ENCODE measurements at regions not wholly inside any gene's neighbourhood (a gene's known extent, or its start where the extent isn't known, plus 50 kb on each side); places are given as distances from the start of the nearest gene placed in this dataset.

DNA sequence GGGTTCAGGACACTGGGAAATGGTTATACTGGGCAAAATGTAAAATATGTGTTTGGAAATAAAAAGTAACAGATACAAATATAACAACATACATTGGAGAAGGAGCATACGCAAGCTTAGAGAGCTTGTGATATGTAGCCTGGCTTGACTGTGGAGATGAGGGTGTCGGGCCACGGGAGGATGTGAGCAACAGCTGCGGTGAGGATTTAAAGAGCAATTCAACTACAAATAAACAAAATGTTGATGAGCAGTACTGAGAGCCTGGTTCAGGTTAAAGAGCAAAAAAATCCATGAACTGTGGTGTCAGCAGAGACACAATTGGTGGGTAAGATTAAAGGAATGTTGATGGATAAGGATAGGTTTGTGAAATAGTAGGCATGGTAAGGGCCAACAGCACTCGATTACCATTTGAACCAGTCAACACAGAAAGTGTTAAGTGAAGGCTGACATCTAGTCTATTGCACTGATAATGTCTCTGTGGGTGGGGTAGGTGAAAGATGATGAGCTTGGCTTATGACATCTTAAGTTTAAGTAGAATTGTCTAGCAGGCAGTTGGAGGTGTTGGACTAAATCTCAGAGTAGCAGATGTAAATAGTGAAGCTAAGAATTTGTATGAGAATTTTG lies 723.2 kb downstream of the EPM2A start:
- 72 to 75% methylated on average over 5 of the region's 5 CpGs for WGBS, 2 donors
- intact Hi-C loops (cut with DNase I), result no loop called here
- FAIRE-seq, result no peak
- no peak for DNase-seq
- H3K4me3 ChIP-seq, result no peak overlapping the region
- no peaks in the 10 kb centered on the region for H3K36me3 ChIP-seq
- H3K27ac ChIP-seq, result no peak overlapping the region
- no peaks in the 10 kb centered on the region for H3K9me3 ChIP-seq
- no peaks in the 10 kb centered on the region for H3K27me3 ChIP-seq
- TF ChIP-seq, protein P1, sequence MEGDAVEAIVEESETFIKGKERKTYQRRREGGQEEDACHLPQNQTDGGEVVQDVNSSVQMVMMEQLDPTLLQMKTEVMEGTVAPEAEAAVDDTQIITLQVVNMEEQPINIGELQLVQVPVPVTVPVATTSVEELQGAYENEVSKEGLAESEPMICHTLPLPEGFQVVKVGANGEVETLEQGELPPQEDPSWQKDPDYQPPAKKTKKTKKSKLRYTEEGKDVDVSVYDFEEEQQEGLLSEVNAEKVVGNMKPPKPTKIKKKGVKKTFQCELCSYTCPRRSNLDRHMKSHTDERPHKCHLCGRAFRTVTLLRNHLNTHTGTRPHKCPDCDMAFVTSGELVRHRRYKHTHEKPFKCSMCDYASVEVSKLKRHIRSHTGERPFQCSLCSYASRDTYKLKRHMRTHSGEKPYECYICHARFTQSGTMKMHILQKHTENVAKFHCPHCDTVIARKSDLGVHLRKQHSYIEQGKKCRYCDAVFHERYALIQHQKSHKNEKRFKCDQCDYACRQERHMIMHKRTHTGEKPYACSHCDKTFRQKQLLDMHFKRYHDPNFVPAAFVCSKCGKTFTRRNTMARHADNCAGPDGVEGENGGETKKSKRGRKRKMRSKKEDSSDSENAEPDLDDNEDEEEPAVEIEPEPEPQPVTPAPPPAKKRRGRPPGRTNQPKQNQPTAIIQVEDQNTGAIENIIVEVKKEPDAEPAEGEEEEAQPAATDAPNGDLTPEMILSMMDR (IDR thresholded peaks at IDR 0.05), result no peak
- ATAC-seq, result no peak
- peaks cover 3 to 7% (median 5%) of the 10 kb centered on the region in 3 donors for H3K4me1 ChIP-seq

DNA sequence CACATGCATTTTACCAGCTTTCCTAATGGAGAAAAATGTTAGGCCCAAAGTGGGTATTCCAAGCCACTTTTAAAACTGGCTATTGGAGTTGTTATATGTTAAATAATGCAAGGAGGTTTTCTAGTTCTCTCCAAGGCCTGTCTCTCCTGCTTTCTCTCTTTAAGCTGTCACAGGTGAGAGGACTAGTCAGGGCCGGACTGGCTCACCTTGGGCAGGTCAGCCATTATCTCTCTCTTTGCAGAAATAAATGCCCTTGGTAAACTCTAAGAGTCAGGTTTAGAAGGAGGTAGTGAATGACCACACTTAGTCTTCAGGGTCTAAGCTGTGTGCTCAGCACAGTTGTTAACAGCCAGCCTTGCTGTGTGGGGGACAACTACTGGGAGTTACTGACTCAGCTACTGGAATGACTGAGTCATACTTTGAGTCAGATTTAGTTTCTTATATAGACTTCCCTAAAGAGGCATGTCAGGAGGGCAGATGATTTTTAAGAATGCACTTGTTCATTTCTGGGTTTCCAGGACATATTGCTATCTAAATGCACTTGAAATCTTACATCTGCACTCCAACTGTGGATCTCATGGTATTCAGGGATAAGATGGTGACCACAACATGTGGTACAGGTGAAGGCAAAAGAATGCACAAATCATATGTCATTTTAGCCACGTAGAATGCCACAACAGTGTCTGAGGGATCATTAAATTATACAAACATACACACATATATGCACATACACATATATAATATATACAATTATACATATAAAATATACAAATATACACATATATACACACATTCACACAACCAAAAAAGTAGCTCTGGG lies 719.4 kb downstream of the EPM2A start:
- intact Hi-C loops (cut with DNase I), result no loop called here
- Histone ChIP-seq H3K9me3 (no peaks in the 10 kb centered on the region), H3K36me3 (no peaks in the 10 kb centered on the region), H3K27me3 (no peaks in the 10 kb centered on the region), H3K27ac (peak overlapping the region in 1 of 4 donors; percentile 15), H3K4me1 (peaks cover 3 to 7% (median 5%) of the 10 kb centered on the region in 3 donors), H3K4me3 (no peak overlapping the region)
- DNase-seq (peak in 1 of 6 donors; percentile 35), ATAC-seq (peak; percentile 76 to 97 (median 89)), FAIRE-seq (no peak)
- whole genome bisulfite sequencing, 2 donors, result 57 to 61% methylated on average over 2 of the region's 2 CpGs
- TF ChIP-seq, protein P1 (IDR thresholded peaks at IDR 0.05), result no peak

DNA sequence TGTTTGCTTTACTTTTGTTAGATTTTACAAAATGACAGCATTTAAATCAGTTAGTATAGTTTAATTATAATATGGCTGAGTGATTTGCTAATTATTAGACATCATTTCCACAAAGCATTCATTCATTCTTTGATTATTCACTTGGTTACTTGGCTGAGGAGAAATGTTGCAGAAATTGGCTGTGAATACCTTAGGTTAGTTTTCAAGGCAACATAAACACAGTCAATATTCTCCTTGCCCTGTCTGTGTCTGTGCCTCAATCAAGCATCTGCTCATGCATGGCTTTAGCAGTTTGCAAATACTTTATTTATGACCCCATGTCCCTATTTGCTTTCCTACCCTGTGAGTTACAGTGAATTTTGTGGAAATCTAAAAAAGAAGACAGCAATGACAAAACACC lies 718.3 kb downstream of the EPM2A start:
- TF ChIP-seq, protein P1 (IDR thresholded peaks at IDR 0.05), result no peak
- Histone ChIP-seq H3K4me3 (no peak overlapping the region), H3K4me1 (peaks cover 3 to 7% (median 5%) of the 10 kb centered on the region in 3 donors), H3K36me3 (no peaks in the 10 kb centered on the region), H3K27me3 (no peaks in the 10 kb centered on the region), H3K27ac (no peak overlapping the region), H3K9me3 (no peaks in the 10 kb centered on the region)
- DNase-seq (no peak), FAIRE-seq (no peak), ATAC-seq (no peak)
- intact Hi-C loops (cut with DNase I), result no loop called here

DNA sequence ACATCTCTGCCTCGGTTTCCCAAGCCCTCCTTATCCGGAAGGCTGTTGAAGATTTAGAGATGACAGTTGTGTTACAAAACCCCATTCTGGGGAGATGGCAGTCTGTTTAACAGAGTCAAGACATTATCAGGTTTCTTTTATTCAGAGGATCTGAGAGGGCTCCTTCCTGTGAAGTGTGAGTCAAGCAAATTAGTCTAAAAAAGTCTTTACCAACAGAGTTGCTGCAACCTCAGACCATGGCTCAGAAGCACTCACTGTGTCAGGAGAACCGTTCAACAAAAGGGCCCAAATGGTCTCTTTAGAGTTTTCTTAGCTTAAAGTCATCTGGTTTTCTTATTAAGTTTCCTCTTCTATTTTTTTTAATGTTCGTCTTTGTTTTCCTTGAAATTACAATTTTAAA lies 717.8 kb downstream of the EPM2A start:
- no peak overlapping the region for H3K27ac ChIP-seq
- peaks cover 3 to 7% (median 5%) of the 10 kb centered on the region in 3 donors for H3K4me1 ChIP-seq
- H3K9me3 ChIP-seq, result no peaks in the 10 kb centered on the region
- FAIRE-seq (no peak), ATAC-seq (no peak), DNase-seq (no peak)
- 71 to 94% methylated on average over 4 of the region's 4 CpGs for WGBS, 2 donors
- no peaks in the 10 kb centered on the region for H3K36me3 ChIP-seq
- no peaks in the 10 kb centered on the region for H3K27me3 ChIP-seq
- TF ChIP-seq, protein P1 (IDR thresholded peaks at IDR 0.05), result no peak
- no peak overlapping the region for H3K4me3 ChIP-seq
- intact Hi-C loops (cut with DNase I), result no loop called here

DNA sequence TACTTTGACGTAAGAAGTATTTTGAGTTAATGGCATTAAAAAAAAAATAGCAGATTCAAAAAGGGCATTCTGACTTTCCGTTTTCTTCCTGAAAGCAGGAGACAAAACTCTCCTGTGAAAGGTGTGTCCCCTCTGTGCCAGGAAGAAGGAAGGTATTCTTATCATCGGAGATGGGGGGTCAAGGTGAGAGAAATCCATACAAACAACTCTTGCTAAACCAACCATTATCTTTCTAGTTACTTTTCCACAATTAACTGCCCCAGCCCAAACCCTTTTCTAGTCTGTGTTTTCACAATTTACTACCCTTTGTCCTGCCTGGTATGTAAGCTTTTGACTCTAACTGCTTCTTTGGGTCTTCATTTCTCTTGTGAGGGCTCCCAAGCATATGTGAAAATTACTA lies 717.3 kb downstream of the EPM2A start:
- DNase-seq (no peak), ATAC-seq (no peak), FAIRE-seq (no peak)
- Histone ChIP-seq H3K27me3 (no peaks in the 10 kb centered on the region), H3K4me3 (no peak overlapping the region), H3K36me3 (no peaks in the 10 kb centered on the region), H3K9me3 (no peaks in the 10 kb centered on the region), H3K27ac (no peak overlapping the region), H3K4me1 (peaks cover 3 to 7% (median 5%) of the 10 kb centered on the region in 3 donors)
- TF ChIP-seq, protein P1 (IDR thresholded peaks at IDR 0.05), result no peak
- WGBS, 2 donors, result 83 to 87% methylated on average over 3 of the region's 3 CpGs
- intact Hi-C loops (cut with DNase I), result no loop called here
